GM23338 (cell line): ENCODE measurements at regions not wholly inside any gene's neighbourhood (a gene's known extent, or its start where the extent isn't known, plus 50 kb on each side); places are given as distances from the start of the nearest gene placed in this dataset.

ENCODE experiments used
- ATAC-seq: fragments of 200-7000 bp; cut with Tn5 transposase; 3 replicates; pipeline ENCODE4 v1.9.1; 2020
- DNase-seq: peaks from one replicate; pipeline ENCODE4 v3.0.0-alpha.2; 2015; ENCODE audit warnings: low spot score
- H2AFZ ChIP-seq: fragments of 200-600 bp; sonication (generic); 2 replicates; pipeline ENCODE4 v1.8.0; 2016; ENCODE audit warnings: antibody characterized with exemption, mild to moderate bottlenecking, moderate library complexity
- H3F3A ChIP-seq: fragments of 200-600 bp; sonication (generic); replicated peaks from 2 replicates; pipeline ENCODE4 v1.8.0; 2017; ENCODE audit warnings: antibody characterized with exemption, mixed run types, low read depth
- H3K27ac ChIP-seq: fragments of 200-600 bp; sonication (generic); 2 replicates; pipeline ENCODE4 v1.6.1; 2016; ENCODE audit warnings: low read depth
- H3K27me3 ChIP-seq: fragments of 200-600 bp; sonication (generic); 2 replicates; pipeline ENCODE4 v1.8.0; 2016; ENCODE audit warnings: mild to moderate bottlenecking, mixed run types, moderate library complexity; ENCODE audit not compliant: insufficient read depth
- H3K36me3 ChIP-seq: fragments of 200-600 bp; sonication (generic); 2 replicates; pipeline ENCODE4 v1.8.0; 2016; ENCODE audit warnings: mild to moderate bottlenecking; ENCODE audit not compliant: insufficient read depth
- H3K4me1 ChIP-seq: fragments of 200-600 bp; sonication (generic); 2 replicates; pipeline ENCODE4 v1.8.0; 2016; ENCODE audit warnings: mild to moderate bottlenecking, moderate library complexity; ENCODE audit not compliant: insufficient read depth
- H3K4me2 ChIP-seq: fragments of 200-600 bp; sonication (generic); 2 replicates; pipeline ENCODE4 v1.7.1; 2017; ENCODE audit warnings: mixed run types
- H3K4me3 ChIP-seq: fragments of 200-600 bp; sonication (generic); 2 replicates; pipeline ENCODE4 v1.6.1; 2016; ENCODE audit warnings: mixed run types
- H3K79me2 ChIP-seq: fragments of 200-600 bp; sonication (generic); replicated peaks from 2 replicates; pipeline ENCODE4 v1.8.0; 2017; ENCODE audit warnings: mild to moderate bottlenecking; ENCODE audit not compliant: insufficient read depth
- H3K9me2 ChIP-seq: fragments of 200-600 bp; sonication (generic); 2 replicates; pipeline ENCODE4 v1.8.0; 2017; ENCODE audit not compliant: insufficient read depth
- H4K20me1 ChIP-seq: fragments of 200-600 bp; sonication (generic); replicated peaks from 2 replicates; pipeline ENCODE4 v1.8.0; 2017; ENCODE audit warnings: mild to moderate bottlenecking; ENCODE audit not compliant: insufficient read depth
- H3K27ac Mint-ChIP-seq: 2 replicates; pipeline ENCODE4 v1.8.0; 2020; ENCODE audit warnings: inconsistent platforms, mild to moderate bottlenecking, moderate library complexity, mixed read lengths
- H3K27me3 Mint-ChIP-seq: 3 replicates; pipeline ENCODE4 v1.8.0; 2022; ENCODE audit warnings: low read depth, mild to moderate bottlenecking, moderate library complexity, mixed read lengths, inconsistent platforms; ENCODE audit not compliant: insufficient read depth, poor library complexity
- H3K36me3 Mint-ChIP-seq: 3 replicates; pipeline ENCODE4 v1.8.0; 2021; ENCODE audit warnings: low read depth, mild to moderate bottlenecking, inconsistent platforms, moderate library complexity, mixed read lengths
- H3K4me1 Mint-ChIP-seq: 3 replicates; pipeline ENCODE4 v1.8.0; 2020; ENCODE audit warnings: mild to moderate bottlenecking, inconsistent platforms, mixed read lengths
- H3K4me3 Mint-ChIP-seq: 3 replicates; pipeline ENCODE4 v1.8.0; 2021; ENCODE audit warnings: moderate library complexity, mild to moderate bottlenecking, inconsistent platforms, mixed read lengths
- H3K9me3 Mint-ChIP-seq: 3 replicates; pipeline ENCODE4 v1.8.0; 2020; ENCODE audit warnings: moderate library complexity, mild to moderate bottlenecking, inconsistent platforms, mixed read lengths
- CREB1 ChIP-seq: fragments of 250-450 bp; sonication (Bioruptor Pico); IDR thresholded peaks from 2 replicates; pipeline ENCODE4 v1.5.0; 2020; ENCODE audit warnings: low read depth, mild to moderate bottlenecking, moderate library complexity
- CTCF ChIP-seq, 2 experiments: fragments of 200-600 bp in 1 of 2; sonication (generic) in 1 of 2; conservative IDR thresholded peaks; 2 replicates each; pipeline versions ENCODE4 v1.5.1 to v1.6.1; 2016 to 2017; ENCODE audit warnings: antibody characterized with exemption in 2 of 2, low read depth in 2 of 2, mild to moderate bottlenecking in 2 of 2, moderate library complexity in 1 of 2
- ETS1 ChIP-seq: IDR thresholded peaks from 2 replicates; pipeline ENCODE4 v1.6.1; 2016; ENCODE audit warnings: antibody characterized with exemption
- EZH2 ChIP-seq: fragments of 200-600 bp; sonication (generic); IDR thresholded peaks from one replicate; pipeline ENCODE4 v1.8.0; 2017; ENCODE audit warnings: antibody characterized with exemption, mild to moderate bottlenecking, low read depth; ENCODE audit not compliant: unreplicated experiment
- EZH2phosphoT487 ChIP-seq: fragments of 200-600 bp; sonication (generic); IDR thresholded peaks from one replicate; pipeline ENCODE4 v1.8.1; 2018; ENCODE audit warnings: antibody characterized with exemption; ENCODE audit not compliant: unreplicated experiment
- JUNB ChIP-seq: IDR thresholded peaks from one replicate; pipeline ENCODE4 v1.6.1; 2016; ENCODE audit warnings: antibody characterized with exemption; ENCODE audit not compliant: unreplicated experiment
- NANOG ChIP-seq: IDR thresholded peaks from 2 replicates; pipeline ENCODE4 v1.6.1; 2016; ENCODE audit warnings: antibody characterized with exemption, borderline replicate concordance
- POLR2AphosphoS5 ChIP-seq: IDR thresholded peaks from 2 replicates; pipeline ENCODE4 v1.6.1; 2016; ENCODE audit warnings: antibody characterized with exemption, low read depth
- REST ChIP-seq: IDR thresholded peaks from one replicate; pipeline ENCODE4 v1.6.1; 2018; ENCODE audit warnings: antibody characterized with exemption; ENCODE audit not compliant: unreplicated experiment
- STAT1 ChIP-seq: IDR thresholded peaks from one replicate; pipeline ENCODE4 v1.6.1; 2016; ENCODE audit warnings: antibody characterized with exemption; ENCODE audit not compliant: unreplicated experiment
- ZNF114 ChIP-seq: fragments of 250-450 bp; sonication (Bioruptor Pico); IDR thresholded peaks from 2 replicates; pipeline ENCODE4 v1.5.0; 2020; ENCODE audit warnings: mild to moderate bottlenecking, moderate library complexity
- ZNF331 ChIP-seq: fragments of 250-450 bp; sonication (Bioruptor Pico); IDR thresholded peaks from 2 replicates; pipeline ENCODE4 v1.5.0; 2020; ENCODE audit warnings: low read depth, mild to moderate bottlenecking, moderate library complexity
- ZNF462 ChIP-seq: fragments of 250-450 bp; sonication (Bioruptor Pico); IDR thresholded peaks from 2 replicates; pipeline ENCODE4 v1.5.0; 2020; ENCODE audit warnings: mild to moderate bottlenecking, moderate library complexity

- Histone ChIP-seq H3K27ac (no peak overlapping the region), H3K36me3 (no peaks in the 10 kb centered on the region), H3K27me3 (no peaks in the 10 kb centered on the region), H3K9me2 (no peaks in the 10 kb centered on the region), H3K79me2 (no peaks in the 10 kb centered on the region), H3K4me3 (no peak overlapping the region), H3K4me2 (no peak overlapping the region), H2AFZ (no peak overlapping the region), H4K20me1 (no peaks in the 10 kb centered on the region), H3F3A (no peaks in the 10 kb centered on the region), H3K4me1 (no peaks in the 10 kb centered on the region)
- Mint-ChIP-seq H3K27ac (no peak overlapping the region), H3K4me3 (no peak overlapping the region), H3K36me3 (no peaks in the 10 kb centered on the region), H3K27me3 (no peaks in the 10 kb centered on the region), H3K4me1 (peaks cover 7% of the 10 kb centered on the region; the same call in 2 of the 3 replicates), H3K9me3 (no peaks in the 10 kb centered on the region)
- TF ChIP-seq EZH2 (no peak), NANOG (no peak), CREB1 (CRISPR knock-in tag) (no peak), STAT1 (no peak), ETS1 (no peak), JUNB (no peak), EZH2phosphoT487 (no peak), REST (no peak), ZNF462 (CRISPR knock-in tag) (no peak), ZNF331 (CRISPR knock-in tag) (no peak), ZNF114 (no peak), CTCF (conservative IDR thresholded peaks at IDR 0.05; ENCODE audit: low read depth in 2 of 2) (no peak), POLR2AphosphoS5 (no peak)
- DNase-seq (peak; percentile 15), ATAC-seq (no peak)
Measured at GRCh38 chr20:21033817-21034216, 72.3 kb downstream of the LINC00237 start.
